ENCODE measurements at regions not wholly inside any gene's neighbourhood (a gene's known extent, or its start where the extent isn't known, plus 50 kb on each side); places are given as distances from the start of the nearest gene placed in this dataset.

DNA sequence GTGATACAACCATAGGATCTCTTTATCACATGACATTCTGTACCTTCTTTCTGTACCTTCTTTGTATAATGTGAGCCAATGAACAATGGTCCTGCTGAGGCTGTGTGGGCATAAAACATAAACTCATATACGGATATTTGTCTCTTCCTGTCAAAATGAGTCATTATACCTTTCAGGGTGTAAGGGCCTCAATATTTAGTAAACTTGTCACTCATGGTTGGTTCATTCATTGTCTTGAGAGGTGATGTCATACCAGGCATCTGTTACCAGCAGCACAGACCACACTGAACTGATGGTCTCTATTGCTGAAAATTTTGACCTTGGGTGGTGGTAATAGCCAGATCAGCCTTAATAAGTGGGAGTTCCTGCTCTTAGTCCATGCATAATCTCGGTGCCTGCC is 287.6 kb upstream of the TPK1 start:
- TF ChIP-seq CTCF (IDR thresholded peaks at IDR 0.05 in 8 of 11, conservative IDR thresholded peaks at IDR 0.05 in 3 of 11) (no peak), POLR2A (IDR thresholded peaks at IDR 0.05) (no peak)
